ENCODE measurements at regions not wholly inside any gene's neighbourhood (a gene's known extent, or its start where the extent isn't known, plus 50 kb on each side); places are given as distances from the start of the nearest gene placed in this dataset.
A peak's percentile ranks its signal among the peaks of the same experiment; 100 is the strongest.

- Histone ChIP-seq H3K9me3 (ENCODE audit: control insufficient read depth in 3 of 3, low read length in 3 of 3) (no peaks in the 10 kb centered on the region), H3K36me3 (ENCODE audit: control insufficient read depth in 3 of 3, insufficient read depth in 3 of 3, low read length in 3 of 3) (no peaks in the 10 kb centered on the region), H3K4me1 (ENCODE audit: control insufficient read depth in 3 of 3, insufficient read depth in 3 of 3, low read length in 3 of 3) (peaks cover 0 to 15% (median 11%) of the 10 kb centered on the region in 3 donors), H3K4me3 (ENCODE audit: low read length in 3 of 3) (no peak overlapping the region), H3K27ac (ENCODE audit: low read depth, low read length) (no peak overlapping the region), H3K9ac (ENCODE audit: low read depth in 1 of 3, low read length in 3 of 3) (no peak overlapping the region), H3K27me3 (ENCODE audit: control insufficient read depth in 3 of 3, insufficient read depth in 3 of 3, low read length in 3 of 3) (no peaks in the 10 kb centered on the region)
These were observed 353.3 kb upstream of the ZMIZ1 start for GRCh38 chr10:78715435-78715834.

GRCh38 chr10:78716043-78716660 lies 352.6 kb upstream of the ZMIZ1 start:
- peaks cover 0 to 15% (median 11%) of the 10 kb centered on the region in 3 donors for H3K4me1 ChIP-seq (ENCODE audit: control insufficient read depth in 3 of 3, insufficient read depth in 3 of 3, low read length in 3 of 3)
- no peaks in the 10 kb centered on the region for H3K36me3 ChIP-seq (ENCODE audit: control insufficient read depth in 3 of 3, insufficient read depth in 3 of 3, low read length in 3 of 3)
- H3K27ac ChIP-seq (ENCODE audit: low read depth, low read length) = no peak overlapping the region
- H3K9ac ChIP-seq (ENCODE audit: low read depth in 1 of 3, low read length in 3 of 3) = no peak overlapping the region
- no peaks in the 10 kb centered on the region for H3K27me3 ChIP-seq (ENCODE audit: control insufficient read depth in 3 of 3, insufficient read depth in 3 of 3, low read length in 3 of 3)
- H3K9me3 ChIP-seq (ENCODE audit: control insufficient read depth in 3 of 3, low read length in 3 of 3) = no peaks in the 10 kb centered on the region
- H3K4me3 ChIP-seq (ENCODE audit: low read length in 3 of 3) = no peak overlapping the region

GRCh38 chr10:78717200-78717599 lies 351.6 kb upstream of the ZMIZ1 start:
- H3K27ac ChIP-seq (ENCODE audit: low read depth, low read length) = no peak overlapping the region
- H3K4me3 ChIP-seq (ENCODE audit: low read length in 3 of 3) = no peak overlapping the region
- no peak overlapping the region for H3K9ac ChIP-seq (ENCODE audit: low read depth in 1 of 3, low read length in 3 of 3)
- no peaks in the 10 kb centered on the region for H3K9me3 ChIP-seq (ENCODE audit: control insufficient read depth in 3 of 3, low read length in 3 of 3)
- H3K27me3 ChIP-seq (ENCODE audit: control insufficient read depth in 3 of 3, insufficient read depth in 3 of 3, low read length in 3 of 3) = no peaks in the 10 kb centered on the region
- no peaks in the 10 kb centered on the region for H3K36me3 ChIP-seq (ENCODE audit: control insufficient read depth in 3 of 3, insufficient read depth in 3 of 3, low read length in 3 of 3)
- H3K4me1 ChIP-seq (ENCODE audit: control insufficient read depth in 3 of 3, insufficient read depth in 3 of 3, low read length in 3 of 3) = peaks cover 0 to 15% (median 11%) of the 10 kb centered on the region in 3 donors

- Histone ChIP-seq H3K27me3 (ENCODE audit: control insufficient read depth in 3 of 3, insufficient read depth in 3 of 3, low read length in 3 of 3) (no peaks in the 10 kb centered on the region), H3K36me3 (ENCODE audit: control insufficient read depth in 3 of 3, insufficient read depth in 3 of 3, low read length in 3 of 3) (no peaks in the 10 kb centered on the region), H3K4me3 (ENCODE audit: low read length in 3 of 3) (no peak overlapping the region), H3K4me1 (ENCODE audit: control insufficient read depth in 3 of 3, insufficient read depth in 3 of 3, low read length in 3 of 3) (peaks cover 0 to 15% (median 11%) of the 10 kb centered on the region in 3 donors), H3K9me3 (ENCODE audit: control insufficient read depth in 3 of 3, low read length in 3 of 3) (no peaks in the 10 kb centered on the region), H3K9ac (ENCODE audit: low read depth in 1 of 3, low read length in 3 of 3) (no peak overlapping the region), H3K27ac (ENCODE audit: low read depth, low read length) (no peak overlapping the region)
These were observed 350.7 kb upstream of the ZMIZ1 start for GRCh38 chr10:78718032-78718572.

GRCh38 chr10:78719276-78719675 lies 349.5 kb upstream of the ZMIZ1 start:
- H3K4me3 ChIP-seq (ENCODE audit: low read length in 3 of 3) = no peak overlapping the region
- H3K4me1 ChIP-seq (ENCODE audit: control insufficient read depth in 3 of 3, insufficient read depth in 3 of 3, low read length in 3 of 3) = peaks cover 0 to 15% (median 11%) of the 10 kb centered on the region in 3 donors
- no peak overlapping the region for H3K9ac ChIP-seq (ENCODE audit: low read depth in 1 of 3, low read length in 3 of 3)
- H3K36me3 ChIP-seq (ENCODE audit: control insufficient read depth in 3 of 3, insufficient read depth in 3 of 3, low read length in 3 of 3) = no peaks in the 10 kb centered on the region
- H3K27me3 ChIP-seq (ENCODE audit: control insufficient read depth in 3 of 3, insufficient read depth in 3 of 3, low read length in 3 of 3) = no peaks in the 10 kb centered on the region
- H3K27ac ChIP-seq (ENCODE audit: low read depth, low read length) = no peak overlapping the region
- H3K9me3 ChIP-seq (ENCODE audit: control insufficient read depth in 3 of 3, low read length in 3 of 3) = no peaks in the 10 kb centered on the region

- Histone ChIP-seq H3K36me3 (ENCODE audit: control insufficient read depth in 3 of 3, insufficient read depth in 3 of 3, low read length in 3 of 3) (no peaks in the 10 kb centered on the region), H3K27me3 (ENCODE audit: control insufficient read depth in 3 of 3, insufficient read depth in 3 of 3, low read length in 3 of 3) (no peaks in the 10 kb centered on the region), H3K27ac (ENCODE audit: low read depth, low read length) (no peak overlapping the region), H3K9me3 (ENCODE audit: control insufficient read depth in 3 of 3, low read length in 3 of 3) (no peaks in the 10 kb centered on the region), H3K9ac (ENCODE audit: low read depth in 1 of 3, low read length in 3 of 3) (no peak overlapping the region), H3K4me3 (ENCODE audit: low read length in 3 of 3) (no peak overlapping the region), H3K4me1 (ENCODE audit: control insufficient read depth in 3 of 3, insufficient read depth in 3 of 3, low read length in 3 of 3) (peaks cover 0 to 15% (median 11%) of the 10 kb centered on the region in 3 donors)
These were observed 348.7 kb upstream of the ZMIZ1 start for GRCh38 chr10:78720091-78720490.

GRCh38 chr10:78721231-78721630 lies 347.5 kb upstream of the ZMIZ1 start:
- Histone ChIP-seq H3K9me3 (ENCODE audit: control insufficient read depth in 3 of 3, low read length in 3 of 3) (no peaks in the 10 kb centered on the region), H3K4me3 (ENCODE audit: low read length in 3 of 3) (no peak overlapping the region), H3K36me3 (ENCODE audit: control insufficient read depth in 3 of 3, insufficient read depth in 3 of 3, low read length in 3 of 3) (no peaks in the 10 kb centered on the region), H3K4me1 (ENCODE audit: control insufficient read depth in 3 of 3, insufficient read depth in 3 of 3, low read length in 3 of 3) (peaks cover 0 to 14% (median 11%) of the 10 kb centered on the region in 3 donors), H3K27ac (ENCODE audit: low read depth, low read length) (no peak overlapping the region), H3K9ac (ENCODE audit: low read depth in 1 of 3, low read length in 3 of 3) (no peak overlapping the region), H3K27me3 (ENCODE audit: control insufficient read depth in 3 of 3, insufficient read depth in 3 of 3, low read length in 3 of 3) (no peaks in the 10 kb centered on the region)

- Histone ChIP-seq H3K27me3 (ENCODE audit: control insufficient read depth in 3 of 3, insufficient read depth in 3 of 3, low read length in 3 of 3) (no peaks in the 10 kb centered on the region), H3K9me3 (ENCODE audit: control insufficient read depth in 3 of 3, low read length in 3 of 3) (no peaks in the 10 kb centered on the region), H3K9ac (ENCODE audit: low read depth in 1 of 3, low read length in 3 of 3) (no peak overlapping the region), H3K27ac (ENCODE audit: low read depth, low read length) (no peak overlapping the region), H3K4me1 (ENCODE audit: control insufficient read depth in 3 of 3, insufficient read depth in 3 of 3, low read length in 3 of 3) (peaks cover 8 to 19% (median 14%) of the 10 kb centered on the region in 3 donors), H3K4me3 (ENCODE audit: low read length in 3 of 3) (no peak overlapping the region), H3K36me3 (ENCODE audit: control insufficient read depth in 3 of 3, insufficient read depth in 3 of 3, low read length in 3 of 3) (no peaks in the 10 kb centered on the region)
These were observed 343.9 kb upstream of the ZMIZ1 start for GRCh38 chr10:78724846-78725245.

GRCh38 chr10:78726171-78726570 lies 342.6 kb upstream of the ZMIZ1 start:
- no peaks in the 10 kb centered on the region for H3K9me3 ChIP-seq (ENCODE audit: control insufficient read depth in 3 of 3, low read length in 3 of 3)
- H3K4me3 ChIP-seq (ENCODE audit: low read length in 3 of 3) = no peak overlapping the region
- no peaks in the 10 kb centered on the region for H3K36me3 ChIP-seq (ENCODE audit: control insufficient read depth in 3 of 3, insufficient read depth in 3 of 3, low read length in 3 of 3)
- H3K27me3 ChIP-seq (ENCODE audit: control insufficient read depth in 3 of 3, insufficient read depth in 3 of 3, low read length in 3 of 3) = no peaks in the 10 kb centered on the region
- H3K4me1 ChIP-seq (ENCODE audit: control insufficient read depth in 3 of 3, insufficient read depth in 3 of 3, low read length in 3 of 3) = peaks cover 8 to 21% (median 14%) of the 10 kb centered on the region in 3 donors
- no peak overlapping the region for H3K9ac ChIP-seq (ENCODE audit: low read depth in 1 of 3, low read length in 3 of 3)
- H3K27ac ChIP-seq (ENCODE audit: low read depth, low read length) = no peak overlapping the region

GRCh38 chr10:78727251-78727650 lies 341.5 kb upstream of the ZMIZ1 start:
- Histone ChIP-seq H3K9me3 (ENCODE audit: control insufficient read depth in 3 of 3, low read length in 3 of 3) (no peaks in the 10 kb centered on the region), H3K27ac (ENCODE audit: low read depth, low read length) (peak overlapping the region; percentile 46), H3K4me1 (ENCODE audit: control insufficient read depth in 3 of 3, insufficient read depth in 3 of 3, low read length in 3 of 3) (peaks cover 10 to 31% (median 23%) of the 10 kb centered on the region in 3 donors), H3K36me3 (ENCODE audit: control insufficient read depth in 3 of 3, insufficient read depth in 3 of 3, low read length in 3 of 3) (no peaks in the 10 kb centered on the region), H3K4me3 (ENCODE audit: low read length in 3 of 3) (no peak overlapping the region), H3K9ac (ENCODE audit: low read depth in 1 of 3, low read length in 3 of 3) (no peak overlapping the region), H3K27me3 (ENCODE audit: control insufficient read depth in 3 of 3, insufficient read depth in 3 of 3, low read length in 3 of 3) (no peaks in the 10 kb centered on the region)
